Fibroblast of lung (primary cell): ENCODE measurements at regions not wholly inside any gene's neighbourhood (a gene's known extent, or its start where the extent isn't known, plus 50 kb on each side); places are given as distances from the start of the nearest gene placed in this dataset.

Experiments
- EZH2 ChIP-seq: IDR thresholded peaks from 2 replicates; pipeline ENCODE4 v1.5.1; 2012; ENCODE audit warnings: low read length, control low read depth, mild to moderate bottlenecking; ENCODE audit errors: missing control alignments
- TF ChIP-seq, protein P1 (sequence below), 2 donors: IDR thresholded peaks in 1 of 2; conservative IDR thresholded peaks in 1 of 2; 1 replicate in 1 of 2; 2 replicates in 1 of 2; pipeline ENCODE4 v1.5.1; 2011 to 2012; ENCODE audit warnings: low read length in 2 of 2, control low read depth in 1 of 2, inconsistent platforms in 1 of 2, low read depth in 1 of 2, mild to moderate bottlenecking in 1 of 2

DNA sequence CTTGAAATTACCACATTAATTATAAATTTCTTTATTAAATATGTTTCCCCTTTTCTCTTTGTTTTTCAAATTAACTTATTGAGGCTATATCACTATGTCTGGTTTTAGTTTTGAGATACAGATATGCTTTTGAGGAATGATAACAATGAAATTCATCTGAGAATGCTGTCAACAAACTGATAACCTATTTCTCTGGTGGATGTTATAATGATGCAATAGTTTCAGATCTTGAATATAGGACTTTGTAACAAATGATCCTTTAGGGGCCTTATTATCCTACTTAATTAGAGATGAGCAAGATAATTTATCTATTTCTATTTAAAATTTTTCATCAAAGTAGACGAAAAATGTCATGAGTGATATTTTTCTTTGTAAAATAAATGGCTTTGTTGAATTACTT lies 123.7 kb downstream of the MAGEB17 start:
- TF ChIP-seq, protein P1, sequence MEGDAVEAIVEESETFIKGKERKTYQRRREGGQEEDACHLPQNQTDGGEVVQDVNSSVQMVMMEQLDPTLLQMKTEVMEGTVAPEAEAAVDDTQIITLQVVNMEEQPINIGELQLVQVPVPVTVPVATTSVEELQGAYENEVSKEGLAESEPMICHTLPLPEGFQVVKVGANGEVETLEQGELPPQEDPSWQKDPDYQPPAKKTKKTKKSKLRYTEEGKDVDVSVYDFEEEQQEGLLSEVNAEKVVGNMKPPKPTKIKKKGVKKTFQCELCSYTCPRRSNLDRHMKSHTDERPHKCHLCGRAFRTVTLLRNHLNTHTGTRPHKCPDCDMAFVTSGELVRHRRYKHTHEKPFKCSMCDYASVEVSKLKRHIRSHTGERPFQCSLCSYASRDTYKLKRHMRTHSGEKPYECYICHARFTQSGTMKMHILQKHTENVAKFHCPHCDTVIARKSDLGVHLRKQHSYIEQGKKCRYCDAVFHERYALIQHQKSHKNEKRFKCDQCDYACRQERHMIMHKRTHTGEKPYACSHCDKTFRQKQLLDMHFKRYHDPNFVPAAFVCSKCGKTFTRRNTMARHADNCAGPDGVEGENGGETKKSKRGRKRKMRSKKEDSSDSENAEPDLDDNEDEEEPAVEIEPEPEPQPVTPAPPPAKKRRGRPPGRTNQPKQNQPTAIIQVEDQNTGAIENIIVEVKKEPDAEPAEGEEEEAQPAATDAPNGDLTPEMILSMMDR (conservative IDR thresholded peaks at IDR 0.05 in 1 of 2, IDR thresholded peaks at IDR 0.05 in 1 of 2; ENCODE audit: low read depth in 1 of 2, low read length in 2 of 2) = no peak
- TF ChIP-seq EZH2 = no peak
